ENCODE measurements at regions not wholly inside any gene's neighbourhood (a gene's known extent, or its start where the extent isn't known, plus 50 kb on each side); places are given as distances from the start of the nearest gene placed in this dataset.

DNA sequence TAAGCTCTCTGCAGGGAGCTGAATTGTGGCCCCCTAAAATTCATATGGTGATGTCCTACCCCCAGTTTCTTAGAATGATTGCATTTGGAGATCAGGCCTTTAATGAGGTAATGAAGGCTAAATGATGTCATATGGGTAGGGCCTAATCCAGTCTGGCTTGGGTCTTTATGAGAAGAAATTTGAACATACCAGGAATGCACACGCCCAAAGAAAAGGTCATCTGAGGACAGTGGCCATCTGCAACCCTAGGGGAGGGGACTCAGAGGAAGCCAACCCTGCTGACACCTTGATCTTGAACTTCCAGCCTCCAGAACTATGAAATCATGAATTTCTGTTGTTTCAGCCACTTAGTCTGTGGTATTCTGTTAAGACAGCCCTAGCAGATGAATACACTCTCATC is 426.7 kb downstream of the EPHA4 start:
- Histone ChIP-seq H3K27ac (no peak overlapping the region), H3K36me3 (no peaks in the 10 kb centered on the region), H3K27me3 (replicated peaks; ENCODE audit: insufficient read depth) (no peaks in the 10 kb centered on the region), H3K4me3 (no peak overlapping the region), H3K4me1 (replicated peaks) (no peaks in the 10 kb centered on the region), H3K9me3 (no peaks in the 10 kb centered on the region)
- 96% methylated on average over 1 of the region's 1 CpG for WGBS
- DNase-seq (ENCODE audit: low spot score), result no peak
- no peak for TF ChIP-seq POLR2A (IDR thresholded peaks at IDR 0.05)
- intact Hi-C loops (cut with DNase I), result no loop called here

DNA sequence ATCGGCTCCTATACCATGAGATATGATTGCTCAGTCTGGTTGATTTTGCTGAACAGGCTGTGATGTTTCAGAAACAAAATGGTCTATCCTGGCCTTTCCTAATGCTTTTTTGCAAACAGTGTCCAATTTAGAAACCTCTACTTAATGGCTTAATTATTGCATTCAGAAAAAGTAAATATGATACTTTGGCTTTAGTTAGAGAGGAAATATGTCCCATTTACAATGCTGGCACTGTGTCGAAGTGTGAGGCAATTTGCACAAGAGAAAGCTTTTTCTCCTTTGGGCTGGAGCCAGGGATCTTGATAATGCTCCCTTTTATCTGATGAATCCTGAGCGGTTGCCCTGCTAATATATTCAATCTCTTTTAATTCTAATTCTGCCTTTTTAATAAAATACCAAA is 418.9 kb downstream of the EPHA4 start:
- DNase-seq (ENCODE audit: low spot score), result no peak
- no peaks in the 10 kb centered on the region for H3K27me3 ChIP-seq (replicated peaks; ENCODE audit: insufficient read depth)
- H3K4me1 ChIP-seq (replicated peaks), result no peaks in the 10 kb centered on the region
- no peaks in the 10 kb centered on the region for H3K9me3 ChIP-seq
- no peak overlapping the region for H3K4me3 ChIP-seq
- intact Hi-C loops (cut with DNase I), result no loop called here
- H3K27ac ChIP-seq, result no peak overlapping the region
- no peak for TF ChIP-seq CTCF (IDR thresholded peaks at IDR 0.05)
- TF ChIP-seq POLR2AphosphoS5 (IDR thresholded peaks at IDR 0.05), result no peak
- TF ChIP-seq POLR2A (IDR thresholded peaks at IDR 0.05), result no peak
- no peaks in the 10 kb centered on the region for H3K36me3 ChIP-seq
- 34% methylated on average over 3 of the region's 3 CpGs for WGBS

DNA sequence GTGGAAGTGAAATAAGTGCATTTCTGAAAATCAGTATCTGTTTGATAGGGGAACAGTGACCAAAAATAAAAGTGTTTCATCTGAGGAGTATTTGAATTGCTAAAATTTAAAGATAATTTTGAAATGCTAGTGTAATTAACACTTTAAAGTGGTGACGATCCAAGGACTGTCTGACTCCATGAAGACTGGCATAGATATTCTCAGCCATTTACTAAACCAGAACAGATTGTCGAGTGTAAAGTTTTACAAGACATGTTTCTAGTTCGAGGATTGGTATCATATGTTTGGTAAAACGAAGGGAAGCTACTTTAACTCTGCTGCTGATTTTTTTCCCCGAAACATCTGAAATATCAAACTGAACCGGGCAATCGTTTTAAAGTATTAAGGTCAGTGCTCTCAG is 417.9 kb downstream of the EPHA4 start:
- 56% methylated on average over 7 of the region's 7 CpGs for WGBS
- no peak overlapping the region for H3K4me3 ChIP-seq
- no peak overlapping the region for H3K27ac ChIP-seq
- intact Hi-C loops (cut with DNase I), result no loop called here
- DNase-seq (ENCODE audit: low spot score), result no peak
- H3K9me3 ChIP-seq, result no peaks in the 10 kb centered on the region
- no peaks in the 10 kb centered on the region for H3K27me3 ChIP-seq (replicated peaks; ENCODE audit: insufficient read depth)
- H3K4me1 ChIP-seq (replicated peaks), result no peaks in the 10 kb centered on the region
- H3K36me3 ChIP-seq, result no peaks in the 10 kb centered on the region
- TF ChIP-seq CTCF (IDR thresholded peaks at IDR 0.05), result no peak

DNA sequence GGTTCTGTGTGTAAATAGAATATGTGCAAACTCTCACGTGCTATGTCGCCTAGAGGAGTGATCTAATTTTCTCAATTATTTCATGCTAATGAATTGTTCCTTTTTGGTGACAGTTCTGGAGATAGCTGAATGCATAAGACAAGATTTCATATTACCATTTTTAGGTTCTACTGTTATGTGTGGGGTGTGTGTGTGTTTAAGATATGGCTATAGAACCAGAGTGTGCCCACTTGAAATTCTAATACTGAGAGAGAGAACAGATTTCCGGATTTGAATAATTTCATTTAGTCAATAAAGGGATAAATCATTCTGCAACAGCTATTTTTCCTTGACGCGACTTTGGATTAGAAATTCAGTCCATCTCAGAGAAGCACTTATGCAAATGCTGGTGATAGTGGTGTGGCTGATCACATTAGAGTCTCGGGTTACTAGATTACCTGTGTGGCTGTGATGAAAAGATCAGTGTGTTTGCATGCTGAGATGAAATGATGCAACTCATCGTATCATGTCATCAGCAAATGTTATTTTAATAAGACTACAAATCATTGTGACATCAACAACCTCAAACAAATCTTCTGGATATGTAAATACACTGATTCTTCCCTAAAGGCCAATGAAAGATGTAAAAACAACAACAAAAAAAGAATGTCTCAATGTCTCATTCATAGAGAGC is 415.9 kb downstream of the EPHA4 start:
- Histone ChIP-seq H3K27ac (no peak overlapping the region), H3K36me3 (no peaks in the 10 kb centered on the region), H3K9me3 (no peaks in the 10 kb centered on the region), H3K27me3 (replicated peaks; ENCODE audit: insufficient read depth) (no peaks in the 10 kb centered on the region), H3K4me3 (no peak overlapping the region), H3K4me1 (replicated peaks) (no peaks in the 10 kb centered on the region)
- intact Hi-C loops (cut with DNase I), result no loop called here
- WGBS, result 93% methylated on average over 7 of the region's 7 CpGs
- no peak for DNase-seq (ENCODE audit: low spot score)
- TF ChIP-seq CTCF (IDR thresholded peaks at IDR 0.05) (no peak), POLR2AphosphoS5 (IDR thresholded peaks at IDR 0.05) (no peak), POLR2A (IDR thresholded peaks at IDR 0.05) (no peak)

DNA sequence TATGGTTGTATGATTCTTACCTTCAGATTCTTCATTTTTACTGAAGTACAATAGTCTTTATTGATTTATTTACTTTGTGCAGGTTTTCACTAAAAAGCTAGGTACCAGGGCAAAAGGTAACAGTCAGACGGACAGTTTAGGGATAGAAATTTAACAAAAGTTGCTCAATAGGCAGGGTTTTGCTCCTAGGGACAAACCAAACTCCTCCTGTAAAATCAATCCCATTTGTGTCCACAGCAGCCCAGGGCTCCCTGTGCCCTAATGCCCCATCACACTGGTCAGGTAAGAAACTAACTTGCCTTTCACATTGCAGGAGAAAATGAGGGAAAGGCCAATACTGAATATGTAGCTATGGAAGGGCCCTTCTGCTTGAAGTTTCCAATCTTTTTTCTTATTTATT is 410.9 kb downstream of the EPHA4 start:
- no peak overlapping the region for H3K4me3 ChIP-seq
- 93% methylated on average over 1 of the region's 1 CpG for WGBS
- DNase-seq (ENCODE audit: low spot score), result no peak
- no peak overlapping the region for H3K27ac ChIP-seq
- intact Hi-C loops (cut with DNase I), result no loop called here
- TF ChIP-seq POLR2A (IDR thresholded peaks at IDR 0.05), result no peak
- no peak for TF ChIP-seq CTCF (IDR thresholded peaks at IDR 0.05)
- TF ChIP-seq POLR2AphosphoS5 (IDR thresholded peaks at IDR 0.05), result no peak
- no peaks in the 10 kb centered on the region for H3K4me1 ChIP-seq (replicated peaks)
- no peaks in the 10 kb centered on the region for H3K36me3 ChIP-seq
- H3K9me3 ChIP-seq, result no peaks in the 10 kb centered on the region
- H3K27me3 ChIP-seq (replicated peaks; ENCODE audit: insufficient read depth), result no peaks in the 10 kb centered on the region
